DMS79 (cell line): ENCODE measurements at regions not wholly inside any gene's neighbourhood (a gene's known extent, or its start where the extent isn't known, plus 50 kb on each side); places are given as distances from the start of the nearest gene placed in this dataset.
"Not testable (repeated sequence)": the region's sequence is repeated elsewhere in the genome, so short reads cannot be mapped to it uniquely, and the experiment has no call there.

Experiments
- DNase-seq: peaks from one replicate; lab custom pipeline; 2025; lab: John Stamatoyannopoulos, UW

DNA sequence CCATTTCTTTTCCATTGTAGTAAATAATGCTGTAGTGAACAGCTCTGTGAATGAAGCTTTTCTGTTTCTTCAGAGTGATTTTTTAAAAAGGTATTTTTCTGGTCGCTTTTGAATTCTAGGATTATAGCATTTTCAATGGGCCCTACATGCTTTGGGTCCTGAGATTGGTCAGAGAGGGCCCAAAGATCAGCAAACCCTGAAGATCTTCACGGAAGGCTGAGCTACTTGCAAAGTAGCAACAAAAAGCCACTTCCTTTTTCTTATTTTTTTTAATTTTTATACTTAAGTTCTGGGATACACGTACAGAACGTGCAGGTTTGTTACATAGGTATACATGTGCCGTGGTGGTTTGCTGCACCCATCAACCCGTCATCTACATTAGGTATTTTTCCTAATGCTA lies 200.5 kb downstream of the FAT3 start:
- no peak for DNase-seq

GRCh38 chr11:92432515-92432914 lies 207.9 kb downstream of the FAT3 start:
- DNase-seq = no peak

GRCh38 chr11:92436034-92436920 lies 211.7 kb downstream of the FAT3 start:
- no peak for DNase-seq

DNA sequence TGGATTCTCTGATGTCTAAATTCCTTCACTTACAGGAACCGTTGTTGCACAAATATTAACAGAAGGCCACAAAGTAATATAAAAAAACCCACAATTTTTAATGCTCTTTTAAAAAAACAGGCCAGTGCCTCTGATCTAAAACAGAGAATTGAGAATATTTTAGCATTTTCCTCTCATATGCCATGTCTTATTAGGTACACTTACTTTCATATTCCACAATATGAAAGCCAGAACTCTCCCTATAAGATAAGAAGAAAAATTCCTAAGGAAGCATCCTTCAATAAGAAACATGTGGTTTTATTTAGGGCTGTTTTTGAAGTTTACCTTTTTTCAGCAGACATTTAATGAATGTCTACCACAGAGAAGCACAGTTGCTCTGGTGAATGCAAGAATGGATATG lies 214.5 kb downstream of the FAT3 start:
- no peak for DNase-seq

- no peak for DNase-seq
Measured at GRCh38 chr11:92440701-92441442, 216.3 kb downstream of the FAT3 start.

DNA sequence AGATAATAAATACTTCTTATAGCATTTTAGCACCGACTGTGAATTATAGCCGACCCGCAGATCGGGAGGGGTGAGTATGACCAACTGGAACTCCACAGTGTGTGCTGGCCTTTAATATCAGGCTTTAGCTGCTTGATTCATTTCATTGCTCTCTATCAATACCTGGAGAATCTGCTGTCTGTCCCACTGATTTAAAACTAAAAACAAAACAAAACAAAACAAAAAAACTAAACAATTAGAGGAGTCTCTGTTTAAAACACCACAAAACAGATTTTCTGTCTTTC lies 216.8 kb downstream of the FAT3 start:
- DNase-seq = no peak

DNA sequence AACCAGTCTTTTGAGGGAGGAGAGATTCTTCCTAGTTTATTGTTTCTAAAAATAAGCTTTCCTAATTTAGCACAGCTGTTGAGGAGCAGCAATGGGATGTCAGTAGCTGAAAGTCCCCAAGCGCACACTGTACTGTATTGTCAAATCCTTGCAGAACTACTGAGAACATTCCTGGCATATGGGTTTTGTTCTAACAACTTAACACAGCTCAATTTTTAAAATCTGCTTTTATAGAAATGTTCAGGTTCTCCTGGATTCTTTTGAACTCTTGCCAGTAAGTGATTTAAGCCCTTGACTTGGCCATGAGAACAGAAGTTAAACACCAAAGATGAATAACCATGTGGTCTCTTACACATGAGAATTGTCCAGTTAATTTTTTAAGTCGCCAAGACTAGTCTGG lies 218.6 kb downstream of the FAT3 start:
- DNase-seq = no peak

- no peak for DNase-seq
Measured at GRCh38 chr11:92447586-92447985, 223.0 kb downstream of the FAT3 start.

- DNase-seq = no peak
Measured at GRCh38 chr11:92449222-92449621, 224.6 kb downstream of the FAT3 start.

DNA sequence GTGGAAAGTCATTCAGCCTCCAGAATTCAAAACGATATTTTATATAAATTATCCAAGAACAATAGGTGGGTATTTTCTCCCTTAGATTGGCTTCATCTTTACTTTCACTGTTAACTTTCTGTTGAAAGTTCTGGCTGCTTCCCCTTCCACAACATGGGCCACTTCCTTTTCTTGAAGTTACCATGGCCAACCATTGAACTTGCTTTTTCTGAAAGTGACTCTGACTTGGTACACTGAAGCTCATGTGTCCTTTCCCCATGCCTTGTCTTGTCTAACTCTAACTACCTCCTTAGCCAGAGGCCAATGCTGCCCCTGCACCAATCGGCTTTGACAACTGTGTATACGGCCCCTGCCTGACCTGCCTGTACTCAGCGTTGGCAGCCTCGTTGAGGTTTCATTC lies 225.2 kb downstream of the FAT3 start:
- no peak for DNase-seq

GRCh38 chr11:92451063-92451462 lies 226.4 kb downstream of the FAT3 start:
- DNase-seq = no peak

DNA sequence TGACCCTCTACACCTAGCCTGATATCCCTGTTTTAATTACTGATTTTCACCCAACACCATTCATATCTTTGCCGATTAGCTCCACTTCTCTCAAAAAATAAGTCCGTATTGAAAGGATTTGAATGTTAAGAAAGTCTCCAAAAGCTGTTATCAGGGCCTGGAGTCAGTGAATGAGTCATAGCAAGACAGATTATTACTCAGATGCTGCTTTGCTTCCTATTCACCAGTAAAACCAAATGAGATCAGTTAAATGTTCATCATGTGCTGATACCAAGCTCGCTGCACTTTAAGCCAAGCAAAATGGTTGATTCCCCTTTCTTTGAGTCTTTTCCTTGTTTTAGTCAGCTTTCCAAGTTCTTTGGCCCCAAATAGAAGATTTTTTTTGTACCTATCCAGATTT lies 228.4 kb downstream of the FAT3 start:
- DNase-seq = no peak

DNA sequence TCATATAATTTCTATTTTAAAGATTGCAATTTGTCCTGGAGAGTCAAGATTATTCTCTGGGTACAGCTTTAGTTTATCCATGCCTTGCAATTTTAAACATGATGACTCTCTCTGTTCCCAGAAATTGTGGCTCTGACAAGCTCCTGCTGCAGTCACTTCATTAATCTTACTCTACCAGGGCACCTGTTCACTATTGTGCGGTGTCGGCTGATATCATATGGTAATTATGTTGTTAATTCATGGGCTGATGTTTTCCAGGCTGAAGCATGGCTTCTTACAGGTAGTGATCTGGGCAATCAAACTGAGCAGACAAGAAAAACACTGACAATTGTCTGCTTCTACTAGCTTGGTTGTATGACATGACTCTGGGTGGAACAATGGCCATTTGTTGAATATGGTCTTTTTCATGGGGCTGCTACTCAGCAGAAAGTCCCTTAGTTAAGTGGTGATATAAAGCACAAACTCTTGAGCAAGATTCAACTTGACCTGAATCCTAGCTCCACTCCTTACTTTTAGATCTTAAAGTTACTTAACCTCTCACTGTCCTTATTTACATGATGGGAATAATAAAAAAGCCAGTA lies 230.7 kb downstream of the FAT3 start:
- DNase-seq = no peak

DNA sequence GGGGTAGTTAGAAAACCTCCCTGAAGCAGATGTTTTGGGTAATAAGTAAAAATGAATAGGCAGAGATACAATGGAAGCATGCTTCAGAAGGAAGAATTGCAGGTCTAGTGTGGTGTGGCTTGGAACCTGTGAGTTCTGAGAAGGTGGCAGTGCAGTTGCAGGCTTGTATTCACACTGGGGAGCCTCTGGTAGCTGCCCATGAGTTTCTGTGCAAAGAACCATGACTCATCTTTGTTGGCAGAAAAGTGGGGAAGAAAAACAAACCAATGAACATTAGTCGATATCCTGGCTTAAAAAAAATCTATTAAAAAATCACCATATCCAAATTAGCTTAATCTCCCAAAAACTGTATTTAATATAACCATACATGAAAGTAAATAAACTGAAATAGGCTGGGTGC lies 232.6 kb downstream of the FAT3 start:
- no peak for DNase-seq

- no peak for DNase-seq
Measured at GRCh38 chr11:92458486-92458885, 233.9 kb downstream of the FAT3 start.

- no peak for DNase-seq
Measured at GRCh38 chr11:92460213-92460612, 235.6 kb downstream of the FAT3 start.

GRCh38 chr11:92461447-92461846 lies 236.8 kb downstream of the FAT3 start:
- no peak for DNase-seq

DNA sequence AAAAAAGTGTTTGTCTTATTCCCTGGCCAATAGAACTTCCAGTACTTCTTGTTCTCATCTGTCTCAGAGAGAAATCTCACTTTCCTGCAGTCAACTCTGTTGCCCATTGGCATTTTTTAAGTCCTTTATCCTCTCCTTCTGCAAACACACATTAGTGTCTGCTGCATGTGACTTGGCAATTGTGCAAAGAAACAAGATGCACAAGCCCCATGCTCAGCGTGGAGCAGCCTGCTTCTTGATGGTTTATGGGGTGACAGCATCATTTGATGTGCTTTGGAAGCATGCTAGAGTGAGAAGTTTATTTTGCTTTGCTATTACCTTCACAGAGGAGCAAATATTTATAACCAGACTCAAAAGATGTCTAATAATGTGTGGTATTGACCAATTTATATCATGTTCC lies 238.2 kb downstream of the FAT3 start:
- DNase-seq = no peak

GRCh38 chr11:92464822-92465221 lies 240.2 kb downstream of the FAT3 start:
- DNase-seq = no peak

DNA sequence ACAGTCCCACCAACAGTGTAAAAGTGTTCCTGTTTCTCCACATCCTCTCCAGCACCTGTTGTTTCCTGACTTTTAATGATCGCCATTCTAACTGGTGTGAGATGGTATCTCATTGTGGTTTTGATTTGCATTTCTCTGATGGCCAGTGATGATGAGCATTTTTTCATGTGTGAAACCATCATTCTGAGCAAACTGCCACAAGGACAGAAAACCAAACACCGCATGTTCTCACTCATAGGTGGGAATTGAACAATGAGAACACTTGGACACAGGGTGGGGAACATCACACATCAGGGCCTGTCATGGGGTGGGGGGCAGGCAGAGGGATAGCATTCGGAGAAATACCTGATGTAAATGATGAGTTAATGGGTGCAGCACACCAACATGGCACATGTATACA lies 240.8 kb downstream of the FAT3 start:
- DNase-seq = not testable (repeated sequence)

DNA sequence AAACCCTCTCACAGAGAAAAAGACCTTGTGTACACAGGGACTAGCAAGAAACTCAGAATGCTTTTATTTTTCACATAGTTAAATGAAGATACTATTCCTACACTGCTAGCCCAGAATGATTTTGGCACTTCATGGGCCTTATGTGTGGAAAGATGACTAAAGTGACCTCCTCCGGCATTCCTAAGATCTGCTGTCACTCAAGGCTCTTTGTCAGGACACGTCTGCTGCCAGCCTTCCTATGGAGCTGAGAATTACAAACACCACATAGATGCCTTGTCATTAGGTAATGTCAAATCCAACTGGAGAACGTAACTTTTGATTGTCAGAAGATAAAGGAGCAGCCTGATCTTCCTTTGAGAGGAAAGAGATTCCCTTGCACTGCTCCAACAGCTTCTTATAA lies 249.1 kb downstream of the FAT3 start:
- DNase-seq = no peak

DNA sequence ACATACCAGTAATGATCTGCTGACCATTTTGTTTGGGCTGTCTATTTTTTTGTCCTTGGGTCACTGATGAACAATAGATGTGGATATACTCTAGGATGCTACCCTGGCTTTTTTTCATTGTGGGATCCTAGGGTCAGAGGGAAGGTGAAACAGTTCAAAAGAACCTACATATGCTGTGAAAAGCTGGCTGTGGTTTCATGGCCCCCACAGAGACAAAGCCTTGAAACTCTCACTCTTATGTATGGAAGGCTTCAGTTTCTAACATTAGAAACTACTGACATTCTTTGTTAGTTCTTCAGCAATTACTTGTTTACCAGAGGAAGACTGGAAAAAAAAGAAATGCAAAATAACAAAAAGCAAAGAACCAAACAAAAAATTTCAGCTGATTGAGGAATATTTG lies 250.7 kb downstream of the FAT3 start:
- DNase-seq = no peak

- DNase-seq = no peak
Measured at GRCh38 chr11:92475819-92476218, 251.2 kb downstream of the FAT3 start.
